Myocyte (in vitro differentiated cells): ENCODE measurements at regions not wholly inside any gene's neighbourhood (a gene's known extent, or its start where the extent isn't known, plus 50 kb on each side); places are given as distances from the start of the nearest gene placed in this dataset.

Experiments used
- DNase-seq: peaks from one replicate; pipeline ENCODE4 v3.0.0-alpha.2; 2012; ENCODE audit warnings: low read depth

DNA sequence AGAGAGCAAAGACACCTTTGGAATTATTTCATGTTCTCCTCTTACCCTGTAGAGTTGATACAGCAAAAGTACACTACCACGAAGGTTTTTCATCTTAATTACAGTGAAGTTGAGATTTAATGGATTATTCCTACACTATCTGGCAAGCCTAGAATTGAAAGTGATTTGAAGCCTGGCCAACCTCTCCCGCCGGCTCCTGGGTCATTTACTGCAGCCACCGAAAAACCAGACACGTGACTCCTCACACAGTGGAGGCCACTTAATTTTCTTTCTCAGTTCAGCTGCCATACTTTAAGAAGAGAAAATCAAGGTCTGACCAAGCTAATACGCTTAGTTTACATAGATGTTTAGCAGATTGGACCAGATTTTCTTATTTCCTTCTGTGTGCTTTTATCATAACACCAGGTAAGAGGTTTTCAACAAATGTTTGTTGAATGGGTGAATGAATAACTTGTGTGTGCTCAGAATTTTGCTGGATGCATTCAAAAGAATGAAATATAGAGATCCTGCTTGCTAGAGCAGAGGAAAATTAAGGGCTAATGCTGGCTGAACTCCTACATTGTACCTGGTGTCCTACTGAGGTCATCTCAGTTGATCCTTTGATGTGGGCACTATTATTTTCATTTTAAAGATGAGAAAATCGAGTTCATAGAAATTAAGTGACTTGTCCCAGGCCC, 97.2 kb upstream of the PDE10A start:
- no peak for DNase-seq

DNA sequence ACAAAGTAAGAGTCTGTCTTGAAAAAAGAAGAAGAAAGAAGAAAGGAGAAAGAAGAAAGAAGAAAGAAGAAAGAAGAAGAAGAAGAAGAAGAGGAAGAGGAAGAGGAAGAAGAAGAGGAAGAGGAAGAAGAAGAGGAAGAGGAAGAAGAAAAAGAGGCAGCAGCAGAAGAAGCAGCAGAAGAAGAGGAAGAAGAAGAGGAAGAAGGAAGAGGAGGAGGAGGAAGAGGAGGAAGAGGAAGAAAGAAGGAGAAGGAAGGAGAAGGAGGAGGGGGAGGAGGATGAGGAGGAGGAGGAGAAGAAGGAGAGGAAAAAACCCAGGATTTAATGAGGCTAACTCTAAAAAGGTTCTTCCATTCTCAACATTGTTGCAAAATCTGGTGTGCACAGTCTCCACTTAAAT, 95.4 kb upstream of the PDE10A start:
- no peak for DNase-seq

DNA sequence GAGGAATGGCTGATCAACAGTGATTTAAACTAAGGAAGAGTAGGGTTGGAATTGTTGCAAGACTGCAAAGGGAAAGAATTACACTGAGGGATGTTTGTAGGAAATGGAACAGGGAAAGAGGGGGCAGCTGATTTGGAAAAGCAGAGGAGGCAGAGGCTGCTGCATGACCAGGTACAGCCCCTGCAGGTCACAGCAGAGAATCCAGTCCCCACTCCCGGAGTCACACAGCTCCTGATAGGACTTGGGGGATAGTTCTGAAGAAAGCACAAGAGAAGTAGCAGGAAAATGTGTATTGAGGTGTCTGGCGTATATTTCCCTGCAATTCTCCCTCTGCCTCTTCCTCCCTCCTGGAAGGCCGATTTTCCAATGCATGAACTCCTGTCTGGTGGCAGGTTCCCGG, 92.5 kb upstream of the PDE10A start:
- DNase-seq, result no peak

DNA sequence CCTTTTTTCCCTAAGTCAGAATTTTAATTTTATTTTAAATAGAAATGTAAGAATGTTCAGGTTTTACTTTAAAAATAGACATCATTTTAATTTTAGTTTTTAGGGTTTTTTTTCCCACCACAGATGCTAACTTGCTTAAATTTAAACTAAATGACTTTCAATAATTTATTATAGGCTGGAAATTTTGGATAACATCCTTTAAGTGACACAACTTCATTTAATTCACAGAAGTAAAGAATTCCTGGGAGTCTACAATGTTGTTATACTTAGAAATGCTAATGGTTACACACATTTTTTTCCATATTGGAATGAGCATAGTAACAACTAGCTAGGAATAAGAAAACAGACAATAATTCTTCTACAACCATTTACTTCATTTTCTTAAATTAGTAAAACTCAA, 90.5 kb upstream of the PDE10A start:
- DNase-seq, result no peak

DNA sequence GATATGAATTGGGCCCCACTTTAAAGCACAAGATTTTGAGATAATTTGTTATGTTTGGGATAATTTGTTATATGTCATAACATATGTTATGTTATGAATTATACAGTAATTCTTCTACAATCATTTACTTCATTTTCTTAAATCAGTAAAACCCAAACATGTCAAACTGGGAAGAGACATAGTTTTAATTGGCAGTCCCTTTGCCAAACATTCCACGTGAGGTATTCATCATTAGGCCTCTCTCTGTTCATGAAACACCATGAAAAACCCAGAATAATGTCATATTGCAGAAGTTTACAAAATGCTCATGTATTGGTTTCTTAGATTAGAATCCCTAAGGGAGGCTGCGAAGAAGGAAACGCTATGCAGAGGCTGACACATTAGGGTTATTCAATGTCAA, 89.4 kb upstream of the PDE10A start:
- no peak for DNase-seq

DNA sequence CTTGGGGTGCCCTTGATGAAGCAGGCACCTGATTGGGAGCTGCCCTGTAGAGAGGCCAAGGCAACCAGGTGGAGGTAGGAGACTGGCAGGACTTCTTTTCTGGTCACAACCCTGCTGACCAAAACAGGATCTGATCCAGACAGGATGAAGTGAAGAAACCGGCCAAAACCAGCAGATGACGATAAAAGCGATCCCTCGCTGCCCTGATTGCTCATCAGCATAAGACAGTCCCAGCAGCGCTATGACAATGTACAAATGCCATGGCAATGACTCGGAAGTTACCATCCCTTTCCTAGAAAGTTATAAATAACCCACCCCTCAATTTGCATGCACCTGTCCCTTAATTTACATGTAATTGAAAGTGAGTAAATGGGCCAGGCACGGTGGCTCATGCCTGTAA, 88.4 kb upstream of the PDE10A start:
- peak; percentile 9 for DNase-seq

DNA sequence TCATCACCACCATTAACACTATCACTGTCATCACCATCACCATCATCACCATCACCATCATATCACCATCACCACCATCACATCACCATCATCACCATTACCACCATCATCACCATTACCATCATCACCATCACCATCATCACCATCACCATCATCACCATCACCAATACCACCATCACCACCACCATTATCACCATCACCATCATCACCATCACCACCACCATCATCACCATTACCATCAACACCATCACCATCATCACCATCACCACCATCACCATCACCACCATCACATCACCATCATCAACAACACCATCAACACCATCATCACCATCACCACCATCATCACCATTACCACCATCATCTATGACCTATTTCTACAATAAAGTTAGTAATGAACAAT, 86.1 kb upstream of the PDE10A start:
- DNase-seq, result no peak

DNA sequence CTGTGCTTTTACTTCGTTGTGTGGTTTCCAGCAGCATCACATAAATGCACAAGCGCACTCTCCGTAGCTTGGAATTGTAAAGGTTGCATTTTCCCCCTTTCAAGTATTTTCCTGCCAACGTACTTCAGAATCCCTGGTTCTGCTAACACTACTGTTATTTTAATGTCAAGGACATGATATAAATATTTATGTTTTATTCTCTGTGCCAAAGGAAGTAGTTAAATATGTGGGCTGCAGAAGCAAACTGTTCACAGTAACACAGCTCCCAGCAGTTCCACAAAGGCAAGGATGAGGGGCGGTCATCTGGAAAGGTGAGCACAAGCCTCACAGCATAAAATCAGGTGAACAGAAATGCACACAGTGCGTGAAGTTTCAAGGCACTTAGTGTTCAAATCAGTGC, 85.3 kb upstream of the PDE10A start:
- no peak for DNase-seq

DNA sequence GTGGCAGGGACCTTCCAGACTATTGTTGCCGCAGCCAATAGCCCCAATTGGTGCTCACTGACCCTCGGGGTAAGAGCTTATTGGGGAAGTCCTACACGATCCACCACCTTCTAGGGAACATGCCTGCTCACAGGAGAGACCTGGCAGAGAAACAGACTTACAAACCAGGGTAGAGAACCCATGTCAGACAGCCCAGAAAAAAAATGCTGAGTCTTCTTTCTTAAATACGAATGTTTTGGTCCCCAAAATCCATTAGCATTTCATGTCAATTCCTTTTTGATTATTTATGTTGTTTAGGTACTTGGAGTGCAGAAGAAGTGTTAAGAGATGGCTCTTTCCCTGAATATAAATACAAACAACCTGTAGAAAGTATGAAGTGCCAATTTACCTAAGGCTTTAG, 84.9 kb upstream of the PDE10A start:
- no peak for DNase-seq

DNA sequence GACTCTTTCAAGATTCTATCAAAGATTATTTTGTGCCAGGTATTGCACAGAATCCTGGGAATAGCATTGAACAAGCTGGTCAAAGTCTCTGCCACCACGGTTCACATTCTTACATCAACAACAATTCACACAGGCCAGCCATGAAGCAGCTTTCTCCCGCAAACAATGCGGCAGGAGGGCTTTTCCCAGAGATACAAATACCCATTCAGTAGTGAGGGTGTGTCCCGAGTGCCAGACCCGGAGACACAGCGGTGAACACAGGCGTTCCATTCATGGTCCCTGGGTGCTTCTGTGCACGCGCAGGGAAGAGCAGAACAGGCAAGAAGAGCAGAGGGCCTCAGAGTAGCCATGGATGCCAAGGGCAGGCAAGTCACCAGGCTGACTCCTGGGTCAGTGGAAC, 83.3 kb upstream of the PDE10A start:
- no peak for DNase-seq

DNA sequence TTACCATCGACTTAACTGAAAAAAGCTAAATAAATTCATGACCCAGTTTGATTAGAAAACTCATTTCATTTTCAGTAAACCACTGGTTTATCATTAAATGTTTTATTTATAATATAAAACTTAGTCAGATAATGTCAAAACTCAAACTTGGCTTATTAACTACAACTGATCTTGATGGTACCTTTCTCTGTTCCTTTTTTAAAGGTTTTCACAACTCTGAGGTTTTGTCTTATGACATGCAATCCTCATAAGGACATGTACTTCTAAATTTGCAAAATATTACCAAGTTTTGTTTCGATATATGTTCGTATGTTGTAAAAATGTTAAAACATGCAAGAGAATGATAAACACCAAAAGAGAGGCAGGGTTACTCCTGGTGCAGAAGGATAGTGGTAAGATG, 82.5 kb upstream of the PDE10A start:
- no peak for DNase-seq

DNA sequence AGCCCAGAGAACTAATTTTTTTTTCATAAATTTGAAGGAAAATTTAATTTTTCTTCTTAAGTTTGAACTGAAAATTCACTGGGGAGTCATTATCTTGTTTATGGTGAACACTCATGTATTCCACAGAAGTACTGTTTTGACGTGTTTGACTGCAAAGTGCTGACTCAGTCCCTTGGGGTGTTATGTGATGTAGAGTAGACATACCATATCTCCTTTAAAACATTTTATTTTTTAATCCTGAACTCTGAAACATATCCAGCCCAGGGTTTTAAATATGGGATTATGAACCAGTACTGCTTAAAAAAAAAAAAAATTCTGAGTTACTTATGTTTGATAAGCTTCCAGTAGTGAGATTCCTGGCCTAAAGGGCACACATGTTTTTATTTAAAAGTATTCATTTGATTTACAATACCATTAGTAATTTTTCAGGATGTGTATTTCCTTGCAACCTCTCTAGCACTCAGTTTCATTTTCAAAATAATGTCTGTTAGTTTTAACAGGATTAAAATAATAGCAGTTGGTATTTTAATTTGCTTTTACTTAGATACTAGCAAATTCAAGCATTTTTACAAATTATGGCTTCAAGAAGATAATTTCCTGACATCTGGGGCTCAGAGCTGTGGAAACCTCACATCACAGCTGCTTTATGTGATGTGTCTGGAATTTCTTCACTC, 81.7 kb upstream of the PDE10A start:
- DNase-seq, result no peak

DNA sequence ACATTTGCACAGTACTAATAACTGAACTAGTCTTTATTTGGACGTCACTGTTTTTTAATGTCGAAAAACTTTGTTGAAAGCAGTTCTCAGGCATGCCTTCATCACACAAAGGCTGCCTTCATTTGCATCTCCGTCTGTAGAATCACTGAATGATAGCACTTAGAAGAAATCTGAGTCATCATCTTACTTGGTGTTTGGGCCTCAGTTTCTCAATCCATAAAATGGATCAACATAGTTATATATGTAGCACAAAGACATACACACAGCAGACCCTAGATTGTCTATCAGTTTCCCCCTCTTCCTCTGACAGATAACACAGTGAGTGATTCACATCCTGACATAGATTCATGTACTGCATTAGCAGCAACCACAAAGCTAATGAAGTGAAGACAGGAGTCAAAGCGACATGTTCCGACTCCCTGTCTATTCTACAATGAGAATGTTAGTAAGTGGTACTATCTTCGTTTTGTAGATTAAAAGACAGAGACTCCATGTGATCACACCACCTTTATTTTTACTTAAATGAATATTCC, 80.4 kb upstream of the PDE10A start:
- DNase-seq, result no peak

DNA sequence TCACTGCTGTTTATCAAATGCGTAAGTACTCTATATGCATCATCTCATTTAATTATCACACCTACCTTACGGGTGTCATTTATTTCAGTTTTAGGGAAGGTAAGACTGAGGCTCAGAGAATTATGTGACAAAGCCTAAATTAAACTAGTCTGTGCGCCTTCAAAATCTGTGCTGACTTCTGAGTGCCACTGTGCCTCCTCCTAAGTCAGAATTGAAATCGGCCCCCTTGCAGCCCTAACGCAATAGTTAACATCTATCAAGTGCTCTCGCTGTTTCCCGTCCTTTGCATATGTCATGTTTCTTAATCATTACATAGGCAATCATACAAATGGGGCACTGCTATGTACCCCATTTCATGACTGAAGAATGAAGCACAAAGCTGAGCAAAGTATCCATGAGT, 79.0 kb upstream of the PDE10A start:
- DNase-seq, result no peak

DNA sequence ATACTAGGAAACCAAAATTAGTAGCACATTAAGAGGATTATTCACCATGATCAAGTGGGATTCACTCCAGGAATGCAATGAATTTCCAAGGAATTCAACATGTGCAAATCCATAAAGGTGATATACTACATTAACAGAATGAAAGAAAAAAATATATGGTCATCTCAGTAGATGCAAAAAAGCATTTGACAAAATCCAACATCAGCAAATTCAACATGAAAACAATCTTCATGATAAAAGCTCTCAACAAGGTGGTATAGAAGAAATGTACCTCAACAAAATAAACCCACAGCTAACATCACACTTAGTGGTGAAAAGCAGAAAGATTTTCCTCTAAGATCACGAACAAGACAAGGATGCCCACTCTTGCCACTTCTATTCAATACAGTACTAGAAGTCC, 74.4 kb upstream of the PDE10A start:
- DNase-seq, result no peak

DNA sequence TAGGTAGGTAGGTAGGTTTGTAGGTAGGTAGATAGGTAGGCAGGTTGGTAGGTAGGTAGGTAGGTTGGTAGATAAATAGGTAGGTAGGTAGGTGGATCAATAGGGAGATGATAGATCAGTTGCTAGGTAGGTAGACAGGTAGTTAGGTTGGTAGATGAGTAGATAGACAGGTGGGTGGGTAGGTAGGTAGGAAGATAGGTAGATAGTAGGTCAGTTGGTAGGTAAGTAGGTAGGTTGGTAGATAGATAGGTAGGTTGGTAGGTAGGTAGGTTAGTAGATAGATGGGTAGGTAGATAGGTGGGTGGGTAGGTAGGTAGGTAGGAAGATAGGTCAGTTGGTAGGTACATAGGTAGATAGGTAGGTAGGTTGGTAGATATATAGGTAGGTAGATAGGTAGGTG, 72.0 kb upstream of the PDE10A start:
- no peak for DNase-seq

DNA sequence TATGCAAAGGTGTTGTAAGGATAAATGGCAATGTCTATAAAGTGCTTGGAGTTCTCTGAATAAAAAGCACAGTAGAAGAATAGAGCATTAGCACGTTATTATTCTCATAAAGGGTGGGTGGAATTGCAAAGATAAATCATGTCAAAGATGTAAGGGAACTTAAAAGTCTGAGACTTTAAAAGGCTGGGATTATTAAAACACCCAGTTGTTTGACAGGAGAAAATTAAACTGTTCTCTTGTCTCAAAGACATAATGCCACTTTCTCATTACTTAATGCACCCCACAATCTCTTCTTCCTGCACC, 70.4 kb upstream of the PDE10A start:
- no peak for DNase-seq

DNA sequence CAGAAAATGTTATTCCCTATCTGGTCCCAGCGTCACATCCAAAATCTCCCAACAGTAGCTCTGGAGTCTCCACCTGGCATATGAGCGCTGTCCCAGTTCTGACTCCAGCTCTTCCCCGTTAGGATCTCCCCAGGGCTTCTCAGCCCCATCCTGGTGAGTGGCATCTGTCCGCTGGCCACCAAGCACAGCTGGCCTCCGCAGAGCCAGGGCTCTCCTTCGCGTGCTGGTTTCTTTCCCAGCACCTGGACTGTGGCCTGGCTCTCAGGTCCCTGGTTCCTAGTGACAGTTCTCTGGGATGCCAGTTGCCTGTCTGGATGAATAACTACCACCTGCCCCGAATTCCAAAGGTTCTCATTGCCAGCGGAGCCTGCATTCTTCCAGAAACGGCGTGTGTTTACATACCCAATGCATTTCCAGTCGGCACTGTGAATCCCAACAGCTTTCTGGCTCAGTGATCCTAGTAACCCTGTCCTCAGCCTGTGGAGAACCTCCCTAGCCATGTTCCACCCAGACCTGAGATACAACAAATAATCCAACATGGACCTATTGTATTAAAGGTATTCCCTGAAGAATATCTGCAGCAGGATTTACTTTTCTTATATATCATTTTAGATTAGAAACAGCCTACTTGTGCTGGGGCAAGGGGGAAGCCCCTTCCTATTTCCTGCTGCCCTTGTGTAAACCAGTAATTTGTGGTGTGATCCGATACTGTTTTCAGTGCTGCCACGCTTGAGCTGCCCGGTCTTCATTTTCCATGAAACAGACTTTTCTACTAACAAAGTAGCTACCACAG, 69.9 kb upstream of the PDE10A start:
- DNase-seq, result no peak

DNA sequence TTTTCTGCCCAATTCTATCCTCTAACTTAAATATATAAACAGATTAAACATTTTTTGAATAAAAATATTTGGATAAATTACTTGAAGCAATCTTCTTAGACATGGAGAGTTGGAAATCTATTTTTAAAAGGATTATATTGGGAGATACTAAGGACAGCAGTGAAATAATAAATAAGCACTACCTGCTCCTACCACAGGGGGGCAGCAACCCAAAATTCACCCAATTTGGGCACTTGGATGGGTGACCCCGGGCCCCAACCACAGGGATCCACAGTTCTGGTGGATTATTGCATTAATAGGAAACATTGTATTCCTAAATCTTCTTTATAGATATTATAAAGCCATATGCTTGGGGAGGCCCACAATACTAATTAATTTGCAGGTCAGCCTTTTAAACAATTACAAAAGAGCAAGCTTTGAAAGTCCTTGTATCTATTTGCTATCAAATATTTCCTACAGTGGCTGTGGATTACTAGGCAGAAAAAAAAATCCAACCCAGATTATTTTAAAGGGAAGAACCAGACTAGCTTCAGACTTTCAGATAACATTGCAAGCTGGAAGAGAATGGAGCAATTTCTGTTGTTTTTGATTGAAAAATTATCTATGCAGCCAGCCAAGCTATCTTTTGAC, 66.4 kb upstream of the PDE10A start:
- DNase-seq, result peak; percentile 59

DNA sequence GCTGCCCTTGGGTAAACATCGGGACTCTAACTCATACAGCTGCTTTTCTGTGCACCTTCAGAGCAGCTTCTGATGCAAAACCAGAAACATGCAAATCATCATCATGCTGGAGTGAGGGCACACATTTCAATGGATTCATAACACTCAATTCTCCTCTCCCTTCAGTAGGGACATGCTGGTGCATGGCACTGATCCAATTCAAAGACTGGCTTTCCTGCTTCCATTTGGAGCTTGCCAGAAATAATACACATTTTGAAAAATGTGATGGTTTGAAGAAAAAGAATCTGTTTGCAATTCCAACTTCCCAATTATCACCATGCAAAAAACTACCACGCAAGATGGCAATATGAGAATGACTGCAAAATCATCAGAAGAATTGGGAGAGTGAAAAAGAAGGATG, 65.2 kb upstream of the PDE10A start:
- no peak for DNase-seq

DNA sequence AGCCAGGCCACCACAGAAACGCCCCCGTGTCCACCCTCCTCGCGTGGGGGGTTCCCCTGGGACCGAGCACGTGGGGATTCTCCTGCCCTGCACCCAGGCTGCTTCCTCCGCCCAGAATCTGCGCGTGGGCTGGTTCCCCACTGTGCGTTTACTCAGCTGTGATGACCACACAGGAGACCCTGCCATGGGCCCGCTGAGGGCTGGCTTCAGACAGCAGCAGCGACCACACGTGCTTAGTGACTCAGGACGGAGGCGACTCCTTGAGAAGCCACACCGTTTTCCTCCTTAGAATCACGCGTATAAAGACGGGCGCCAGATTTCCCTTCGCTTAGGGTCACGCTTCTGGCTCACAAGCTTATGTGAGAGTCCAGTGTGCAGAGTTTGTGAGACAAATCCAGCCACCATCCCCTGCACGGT, 63.9 kb upstream of the PDE10A start:
- no peak for DNase-seq

DNA sequence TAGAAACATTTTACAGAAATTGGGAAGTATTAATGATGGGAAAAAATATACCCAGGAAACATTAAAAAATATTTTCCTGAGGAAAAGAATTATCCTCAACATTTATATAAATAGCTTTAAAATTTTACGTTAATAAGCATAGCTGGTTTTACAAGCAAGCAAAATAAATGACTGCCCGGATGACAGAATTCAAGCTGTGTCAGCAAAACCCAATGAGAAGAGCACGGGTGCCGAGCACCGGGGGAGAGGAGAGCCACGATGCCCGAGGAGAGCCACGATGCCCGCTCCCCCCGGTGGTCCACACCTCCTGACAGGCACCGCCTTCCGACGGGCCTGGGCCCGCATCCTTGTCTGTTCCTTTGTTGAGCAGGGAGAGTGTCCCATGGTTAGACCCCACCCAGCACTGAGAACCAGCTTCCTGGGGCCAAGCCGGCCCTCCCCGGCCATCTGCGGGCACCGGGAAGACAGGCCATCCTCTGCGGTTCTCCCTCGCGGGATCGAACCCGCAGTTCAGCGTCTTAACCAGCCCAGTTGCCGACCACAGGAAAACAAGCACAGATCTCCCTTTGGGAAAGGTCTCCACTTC, 63.3 kb upstream of the PDE10A start:
- no peak for DNase-seq
